HG03097 (cell line): ENCODE measurements at regions not wholly inside any gene's neighbourhood (a gene's known extent, or its start where the extent isn't known, plus 50 kb on each side); places are given as distances from the start of the nearest gene placed in this dataset.

Source experiments
- ATAC-seq: cut with Tn5 transposase; IDR thresholded peaks from one replicate; pipeline ENCODE4 v1.9.1; 2021; ENCODE audit not compliant: unreplicated experiment, low FRiP score

DNA sequence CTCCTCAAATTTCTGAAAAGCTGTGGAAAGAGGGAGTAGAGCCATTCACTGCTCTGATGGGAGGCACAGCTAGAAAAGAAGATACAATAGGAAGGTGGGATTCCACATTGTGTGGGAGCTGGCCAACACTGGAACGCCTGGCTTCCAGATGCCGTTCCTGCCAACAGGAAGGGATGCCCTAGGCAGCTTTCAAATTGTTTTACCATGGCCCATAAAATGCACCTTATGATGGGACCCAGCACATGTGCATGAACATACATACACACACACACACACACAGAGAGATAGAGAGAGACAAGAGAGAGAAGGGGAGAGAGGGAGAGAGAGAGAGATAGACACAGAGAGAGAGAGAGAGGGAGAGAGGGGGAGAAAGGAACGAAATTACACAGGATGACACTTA, 86.1 kb upstream of the BZW1 start:
- ATAC-seq, result no peak

DNA sequence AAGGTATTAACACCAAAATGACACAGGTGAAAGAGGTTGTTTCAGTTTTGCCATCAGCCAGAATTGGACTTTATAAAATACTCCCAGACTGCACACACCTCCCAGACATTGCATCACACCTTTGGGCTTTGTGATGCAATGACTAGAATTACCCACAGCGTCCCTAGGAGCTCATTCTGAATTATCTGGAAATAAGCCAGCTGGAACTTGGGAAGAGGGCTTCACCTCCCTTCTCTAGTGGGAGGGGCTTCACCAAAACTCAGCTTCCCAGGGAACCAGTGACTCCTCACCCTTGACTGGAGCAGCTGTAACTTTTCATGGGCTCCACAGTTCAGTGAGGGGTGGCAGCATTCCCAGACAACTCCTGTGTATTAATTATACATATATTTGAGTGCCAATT, 83.1 kb upstream of the BZW1 start:
- ATAC-seq, result no peak

DNA sequence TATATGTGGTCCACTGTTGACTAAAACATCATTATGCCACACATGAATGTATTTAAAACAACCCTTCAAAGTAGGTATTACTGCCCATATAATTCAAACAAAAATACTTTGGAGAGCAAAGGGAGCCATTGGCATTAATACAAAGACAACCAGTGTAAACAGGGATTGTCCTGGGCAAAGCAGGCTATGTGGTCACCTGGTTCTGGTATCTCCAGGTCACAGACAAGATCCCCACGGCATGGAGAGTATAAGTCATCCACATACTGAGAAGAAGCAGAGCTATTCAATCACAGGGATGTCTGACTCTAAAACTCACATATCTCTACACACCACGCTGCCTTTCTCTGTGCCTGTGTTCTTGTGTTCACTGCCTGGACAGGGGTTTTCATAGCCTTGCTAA, 81.4 kb upstream of the BZW1 start:
- no peak for ATAC-seq

DNA sequence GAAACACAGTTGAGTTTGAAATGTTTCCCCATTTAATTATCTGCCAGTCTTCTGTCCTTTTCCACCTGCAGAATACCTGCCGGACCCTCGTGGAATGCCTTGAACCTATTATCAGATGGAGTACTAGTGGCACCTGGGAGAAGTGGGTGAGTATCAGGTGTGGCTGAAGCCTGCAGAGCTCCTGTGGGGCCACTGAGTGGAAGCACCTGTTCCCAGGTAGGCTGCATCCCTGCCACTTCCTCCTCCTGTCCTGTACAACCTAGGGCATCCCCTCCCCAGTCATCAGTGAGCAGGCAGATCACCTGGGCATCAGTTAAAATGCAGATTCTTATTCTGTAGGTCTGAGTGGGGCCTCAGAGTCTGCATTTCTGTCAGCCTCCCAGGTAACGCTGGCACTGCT, 80.8 kb upstream of the BZW1 start:
- no peak for ATAC-seq

DNA sequence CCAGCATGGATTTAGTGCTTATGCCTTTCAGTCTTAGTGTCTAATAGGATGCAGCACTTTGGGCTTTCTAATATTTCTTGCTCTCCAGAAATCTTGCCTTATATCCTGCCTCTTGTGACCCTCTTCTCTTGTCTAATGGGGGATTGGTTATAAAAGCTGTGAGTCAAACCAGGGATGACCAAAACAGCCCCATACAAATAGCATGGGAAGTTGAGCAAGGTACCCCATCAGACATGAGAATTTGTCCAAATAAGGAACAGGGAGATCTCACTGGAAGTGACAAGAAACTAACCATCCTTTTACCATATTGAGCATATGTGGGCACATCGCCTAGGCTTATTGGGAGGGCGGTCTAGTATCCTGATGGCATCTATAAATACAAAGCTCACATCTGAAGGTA, 78.8 kb upstream of the BZW1 start:
- ATAC-seq, result no peak

DNA sequence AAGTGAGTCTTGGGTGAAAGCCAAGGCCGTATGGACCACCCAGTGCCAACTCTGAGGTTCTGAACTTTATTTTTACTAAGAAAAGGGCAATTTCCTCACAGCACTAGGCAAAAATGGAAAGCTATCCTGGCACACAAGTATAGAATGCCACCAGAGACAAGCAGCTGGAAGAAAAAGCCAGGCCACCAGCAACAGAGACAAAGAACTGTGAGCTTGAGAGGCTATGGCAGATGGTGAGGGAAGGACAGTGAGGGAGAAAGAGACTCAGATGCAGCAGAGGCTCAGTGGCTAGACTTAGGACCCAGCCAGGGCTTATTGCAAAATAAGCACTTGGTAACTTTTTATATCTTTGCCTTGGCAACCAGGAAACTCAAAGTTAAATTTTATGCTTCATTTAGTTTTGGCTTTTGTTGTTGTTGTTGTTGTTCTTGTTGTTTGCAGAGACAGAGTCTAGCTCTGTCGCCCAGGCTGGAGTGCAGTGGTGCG, 78.0 kb upstream of the BZW1 start:
- no peak for ATAC-seq

DNA sequence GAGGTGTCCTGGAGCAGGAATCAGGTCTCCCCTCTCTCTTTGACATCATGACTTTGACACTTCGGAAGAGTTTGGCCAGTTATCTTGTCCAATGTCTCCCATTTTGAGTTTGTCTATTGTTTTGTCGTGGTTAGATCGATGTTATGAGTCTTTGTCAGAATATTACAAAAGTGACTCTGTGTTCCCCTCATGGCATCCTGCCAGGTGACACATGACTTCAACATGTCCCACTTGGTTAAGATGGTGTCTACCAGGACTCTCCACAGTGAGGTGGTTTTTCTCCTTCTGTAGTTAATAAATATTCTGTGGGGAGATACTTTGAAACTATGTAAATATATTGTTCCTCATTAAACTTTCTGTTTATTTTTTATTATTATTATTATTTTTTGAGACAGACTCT, 76.6 kb upstream of the BZW1 start:
- no peak for ATAC-seq

DNA sequence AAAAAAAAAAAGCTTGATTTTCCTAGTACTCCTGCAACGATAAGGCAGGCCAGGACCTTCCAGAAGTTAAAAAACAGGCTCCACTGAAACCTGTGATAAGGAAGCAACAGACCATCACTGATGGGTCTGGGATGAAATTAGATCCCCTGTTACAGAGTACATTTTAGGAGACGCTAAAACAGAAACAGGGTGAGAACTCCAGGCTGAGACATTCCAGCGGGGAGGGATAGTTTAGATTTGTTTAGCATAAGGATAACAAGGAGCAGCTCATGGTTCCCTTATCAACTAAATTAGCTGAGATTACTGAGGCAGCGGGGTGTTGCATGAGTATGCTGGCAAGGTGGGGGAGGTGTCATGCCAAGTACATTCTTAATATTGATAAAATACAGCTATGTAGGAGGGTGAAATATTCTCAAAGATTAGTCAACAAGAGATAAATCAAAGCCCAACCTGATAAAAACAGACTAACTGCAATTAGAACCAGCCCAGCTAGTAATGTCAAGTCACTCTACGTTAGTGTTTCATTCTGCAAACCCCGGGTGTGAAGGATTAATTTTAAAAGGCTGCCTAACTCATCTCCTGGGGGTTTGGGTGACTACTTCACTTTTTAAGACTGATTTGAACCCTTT, 75.0 kb upstream of the BZW1 start:
- no peak for ATAC-seq

DNA sequence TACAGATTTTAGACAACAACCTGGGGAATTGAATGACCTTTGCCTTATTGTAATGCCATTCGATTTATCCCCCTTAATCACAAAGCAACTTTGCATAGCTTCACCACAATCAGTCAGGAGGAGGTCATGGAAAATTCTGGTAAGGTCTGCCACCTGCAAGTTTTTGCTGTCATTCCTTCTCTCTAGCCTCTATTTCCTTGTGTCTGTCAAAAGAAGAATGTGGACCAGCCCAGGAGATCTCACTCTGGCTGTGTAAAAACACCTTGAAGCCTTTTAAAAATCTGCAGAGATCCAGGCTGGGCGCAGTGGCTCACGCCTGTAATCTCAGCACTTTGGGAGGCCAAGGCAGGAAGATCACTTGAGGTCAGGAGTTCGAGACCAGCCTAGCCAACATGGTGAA, 74.1 kb upstream of the BZW1 start:
- no peak for ATAC-seq

DNA sequence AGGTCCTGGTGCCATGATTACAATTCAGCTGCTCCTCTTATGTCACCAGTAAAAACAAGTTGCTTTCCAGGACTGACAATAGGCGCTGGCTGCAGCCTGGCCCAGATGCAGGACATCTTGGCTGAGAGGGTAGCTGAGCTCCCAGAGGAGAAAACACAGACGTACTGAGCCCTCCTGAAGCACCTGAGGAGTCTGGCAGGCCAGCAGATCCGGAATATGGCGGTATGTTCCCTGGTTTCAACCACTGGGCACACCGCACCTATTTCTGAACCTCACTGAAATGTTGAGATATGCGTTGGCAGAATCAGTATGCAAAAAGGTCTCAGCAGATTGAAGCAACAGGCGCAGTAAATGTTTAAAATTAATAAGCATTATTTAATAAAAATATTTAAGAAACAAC, 73.1 kb upstream of the BZW1 start:
- no peak for ATAC-seq

DNA sequence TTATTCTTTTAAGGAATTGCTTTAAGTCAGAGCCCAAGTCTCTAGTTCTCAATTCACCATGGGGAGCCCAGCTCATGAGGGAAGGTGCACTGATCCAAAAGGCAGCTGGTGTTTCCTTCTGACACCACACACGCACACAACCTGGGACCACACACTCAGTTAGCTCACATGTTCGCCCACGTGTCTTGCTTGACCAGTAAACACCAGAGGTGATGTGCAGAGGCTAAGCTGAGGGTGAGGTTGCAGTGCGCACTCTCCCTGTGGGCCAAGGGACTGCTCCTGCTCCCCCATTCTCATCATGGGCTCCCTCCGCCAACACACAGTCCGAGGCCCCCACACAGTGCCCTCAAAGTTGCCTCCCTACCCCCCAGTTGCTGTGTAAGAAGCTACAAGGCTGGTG, 70.8 kb upstream of the BZW1 start:
- no peak for ATAC-seq

DNA sequence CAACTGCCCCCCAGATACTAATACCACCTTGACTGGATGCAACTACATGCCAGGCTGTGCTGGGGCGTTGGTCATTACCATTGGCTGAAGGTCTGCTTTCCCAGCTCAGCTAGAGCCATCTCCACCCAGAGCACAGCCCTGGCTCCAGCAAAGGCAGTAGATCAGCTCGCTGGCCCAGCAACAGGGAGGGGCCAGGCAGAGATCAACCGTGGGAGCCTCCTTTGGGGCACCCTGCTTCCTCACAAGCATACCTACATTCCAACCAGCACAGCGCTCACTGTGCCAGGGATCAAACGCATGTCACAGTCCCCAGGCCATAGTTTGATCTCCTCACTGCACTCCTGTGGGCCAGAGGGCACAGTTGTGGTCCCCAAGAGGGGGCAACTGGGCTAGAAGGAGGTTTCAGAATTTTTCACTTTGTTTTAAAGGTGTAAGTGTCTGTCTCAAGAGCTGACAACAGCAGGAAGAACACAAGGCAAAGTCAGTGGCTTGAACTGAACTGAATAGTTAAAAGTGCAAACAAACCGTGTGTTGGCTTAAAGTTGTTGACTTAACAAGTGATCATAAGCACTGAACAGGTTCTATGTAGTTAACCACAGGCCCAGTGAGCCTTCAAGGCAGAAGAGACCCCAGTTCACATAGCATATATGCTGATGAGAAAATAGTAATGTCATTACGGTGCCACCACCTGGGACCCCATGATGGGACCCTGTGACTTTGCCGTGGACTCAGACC, 70.1 kb upstream of the BZW1 start:
- no peak for ATAC-seq

DNA sequence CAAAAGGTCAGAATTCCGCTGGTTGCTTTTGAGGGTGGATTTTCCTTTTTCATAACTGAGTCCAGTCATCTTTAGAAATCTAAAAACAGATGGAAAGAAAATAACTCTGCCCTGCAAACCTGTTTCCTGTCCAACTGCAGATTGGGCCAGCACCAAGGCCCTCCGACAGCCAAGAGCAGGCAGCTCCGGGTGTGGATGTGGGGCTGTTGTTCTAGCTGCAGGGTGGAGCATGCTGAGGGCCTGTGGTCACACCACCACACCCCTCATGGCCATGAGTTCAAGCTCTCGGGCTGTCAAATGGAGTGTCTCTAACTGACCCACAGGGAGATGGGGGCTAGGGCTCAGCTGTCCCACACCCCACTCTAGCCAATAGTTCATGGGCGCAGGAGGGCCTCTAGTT, 69.3 kb upstream of the BZW1 start:
- no peak for ATAC-seq

DNA sequence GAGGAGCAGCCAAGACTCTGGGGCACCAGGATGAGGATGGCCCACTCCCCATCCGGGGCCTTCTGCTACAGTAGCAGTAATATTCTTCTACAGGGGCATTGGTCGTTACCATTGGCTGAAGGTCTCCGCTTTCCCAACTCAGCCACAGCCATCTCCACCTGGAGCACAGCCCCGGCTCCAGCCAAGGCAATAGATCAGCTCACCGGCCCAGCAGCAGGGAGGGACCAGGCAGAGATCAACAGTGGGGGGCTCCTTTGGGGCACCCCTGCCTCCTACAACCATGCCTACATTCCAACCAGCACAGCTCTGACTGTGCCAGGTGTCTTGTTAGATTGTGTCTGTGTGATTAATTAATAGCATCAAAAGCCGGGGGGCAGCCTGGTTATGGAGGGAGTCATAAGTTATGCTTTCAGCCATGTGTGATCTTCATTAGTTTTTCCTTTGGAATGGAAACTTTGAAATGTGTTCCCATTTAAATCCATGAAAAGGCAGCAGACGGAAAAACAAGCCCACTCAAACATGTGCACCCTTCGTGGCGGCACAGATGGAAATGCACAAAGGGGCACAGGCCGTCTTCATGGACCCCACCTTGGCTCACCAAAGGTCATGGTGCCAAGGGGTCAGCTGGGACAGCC, 68.6 kb upstream of the BZW1 start:
- ATAC-seq, result no peak

DNA sequence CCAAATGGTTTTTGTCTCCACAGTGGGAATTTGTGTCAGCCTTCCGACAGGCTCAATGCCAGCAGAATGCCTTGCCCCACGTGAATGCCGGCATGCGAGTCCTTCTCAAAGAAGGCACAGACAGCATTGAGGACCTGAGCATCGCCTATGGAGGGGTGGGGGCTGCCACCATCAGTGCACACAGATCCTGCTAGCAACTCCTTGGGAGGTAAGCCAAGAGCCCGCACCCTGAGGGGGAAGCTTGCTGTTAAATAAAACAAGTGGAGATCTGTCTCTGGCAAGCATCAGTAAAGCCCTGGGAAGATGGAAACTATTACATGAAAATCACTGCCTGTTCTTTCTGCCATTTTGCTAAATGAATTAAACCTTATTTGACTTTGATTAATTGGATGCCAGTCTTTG, 67.5 kb upstream of the BZW1 start:
- no peak for ATAC-seq

DNA sequence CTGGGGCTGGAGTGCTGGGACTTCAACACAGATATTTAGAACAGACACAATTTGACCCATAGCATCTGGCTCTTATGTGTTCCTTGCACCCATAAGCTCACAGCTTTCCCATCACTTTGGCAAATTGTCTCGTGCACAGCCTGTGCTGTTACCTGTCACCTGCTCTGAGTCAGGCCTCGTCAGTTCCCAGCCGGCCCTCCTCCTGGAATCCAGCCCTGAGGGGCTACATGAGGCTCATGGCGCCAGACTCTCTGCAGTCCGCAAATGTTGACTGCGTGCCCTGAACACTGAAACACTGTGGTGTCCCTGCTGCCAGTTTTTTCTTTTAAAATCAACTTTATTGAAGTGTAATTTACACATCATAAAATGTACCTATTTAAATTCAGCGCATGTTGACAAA, 65.4 kb upstream of the BZW1 start:
- ATAC-seq, result no peak

DNA sequence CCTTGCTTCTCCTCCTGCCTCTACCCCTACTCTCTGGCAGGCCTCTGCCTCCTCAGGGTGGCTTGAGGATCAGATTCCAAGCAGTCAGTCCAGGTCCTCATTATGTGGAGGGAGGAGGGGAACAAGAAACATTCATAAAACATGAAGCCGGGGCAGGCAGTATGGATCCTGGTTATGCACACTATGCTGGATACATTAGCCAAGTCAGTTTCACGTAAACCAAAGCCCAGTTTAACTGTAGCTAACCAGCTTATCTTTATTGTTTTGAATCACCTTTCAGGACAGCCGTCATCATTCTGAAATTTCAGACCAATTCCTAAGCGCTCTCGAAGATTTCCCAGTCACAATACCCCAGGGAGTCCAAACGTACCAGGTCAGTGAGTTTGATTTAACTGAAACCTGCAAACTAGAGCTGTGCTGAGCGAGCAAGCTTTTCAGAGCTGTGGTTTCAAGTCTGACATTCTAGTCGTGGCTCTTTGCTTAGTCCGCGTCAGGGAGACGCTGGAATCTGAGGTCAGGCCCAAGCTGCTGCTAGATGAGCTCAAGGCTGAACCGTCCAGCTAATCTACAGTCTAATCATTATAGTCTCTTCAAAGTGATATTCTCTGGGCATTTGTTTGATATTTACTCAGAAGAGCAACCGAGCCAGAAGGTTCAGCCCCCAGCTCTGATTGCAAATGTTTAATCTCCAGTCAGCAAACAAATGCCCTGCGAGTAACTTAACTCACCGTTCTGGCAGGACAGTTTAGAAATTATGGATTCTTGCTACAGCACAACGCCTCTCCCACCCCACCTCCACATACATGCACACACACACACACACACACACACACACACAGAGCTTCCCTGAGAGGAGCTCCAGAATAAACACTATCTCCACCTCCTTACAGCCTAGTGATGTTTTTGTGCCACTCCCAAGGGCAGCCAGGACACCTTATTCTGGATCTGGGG, 63.8 kb upstream of the BZW1 start:
- ATAC-seq, result no peak

DNA sequence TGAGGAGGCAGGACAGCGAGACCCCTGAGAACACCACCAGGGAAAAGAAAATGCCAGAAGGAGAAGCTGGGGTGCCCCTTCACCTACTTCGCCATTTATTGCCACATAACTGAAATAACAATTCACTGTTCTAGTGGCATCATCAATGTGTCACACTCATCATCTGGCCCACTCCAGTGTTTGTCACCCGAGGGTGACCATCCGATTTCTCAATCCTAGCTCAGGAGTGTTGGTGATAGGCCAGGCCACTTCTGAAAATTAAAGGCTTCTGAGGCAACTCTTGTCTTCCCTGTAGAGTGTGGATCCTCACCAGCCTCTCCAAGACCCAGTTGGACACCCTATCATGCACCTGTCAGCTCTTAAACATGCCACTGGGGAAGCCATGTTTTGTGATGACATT, 62.9 kb upstream of the BZW1 start:
- no peak for ATAC-seq

DNA sequence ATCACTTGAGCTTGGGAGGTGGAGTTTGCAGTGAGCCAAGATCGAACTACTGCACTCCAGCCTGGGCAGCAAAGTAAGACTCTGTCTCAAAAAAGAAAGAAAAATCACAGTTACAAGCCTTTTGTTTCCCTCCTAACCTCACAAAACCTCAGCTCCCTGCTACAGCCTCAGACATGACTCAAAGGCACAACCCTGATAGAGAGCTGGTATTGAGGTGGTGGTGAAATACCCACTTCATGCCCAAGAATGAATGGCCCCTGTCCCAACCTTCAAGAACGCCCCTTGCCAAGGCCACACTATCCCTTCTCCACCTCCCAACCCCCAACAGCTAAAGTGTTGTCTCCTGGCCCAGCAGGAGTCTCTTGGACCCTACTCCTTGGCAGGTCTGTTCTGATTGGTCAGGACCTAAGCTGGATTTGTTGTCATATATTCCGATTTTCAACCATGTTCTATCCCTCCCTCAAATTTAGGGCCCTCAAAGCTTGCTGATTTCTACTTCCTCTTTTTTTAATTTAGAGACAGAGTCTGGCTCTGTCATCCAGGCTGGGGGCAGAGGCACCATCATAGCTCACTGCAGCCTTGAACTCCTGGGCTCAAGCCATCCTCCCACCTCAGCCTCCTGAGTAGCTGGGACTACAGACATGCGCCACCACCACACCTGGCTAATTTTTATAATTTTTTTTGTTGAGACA, 61.9 kb upstream of the BZW1 start:
- ATAC-seq, result no peak

DNA sequence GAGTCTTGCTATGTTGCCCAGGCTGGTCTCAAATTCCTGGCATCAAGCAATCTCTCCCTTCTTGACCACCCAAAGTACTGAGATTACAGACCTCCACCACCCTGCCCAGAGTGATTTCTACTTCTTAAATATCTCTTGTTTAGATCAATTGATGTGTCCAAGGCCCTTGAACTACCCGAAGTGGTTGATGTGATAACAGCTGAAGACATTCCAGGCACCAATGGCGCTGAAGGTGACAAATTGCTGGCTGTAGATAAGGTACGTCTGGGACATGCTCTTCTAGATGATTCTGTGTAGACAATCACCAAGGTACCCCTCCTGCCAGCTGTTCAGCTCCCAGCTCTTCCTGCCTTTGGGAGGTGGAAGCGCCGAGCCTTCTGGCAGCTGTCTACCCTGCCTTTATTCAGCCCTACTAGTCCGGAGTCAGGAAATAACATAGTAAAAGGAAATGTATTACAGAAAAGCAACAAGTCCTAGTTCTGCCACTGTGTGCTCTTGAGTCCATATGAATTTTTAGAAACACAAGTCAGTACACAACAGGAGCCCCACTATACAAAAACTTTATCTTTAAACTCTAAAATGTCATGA, 61.3 kb upstream of the BZW1 start:
- ATAC-seq, result no peak
